Coronary artery (tissue), 2 donors: ENCODE measurements at regions not wholly inside any gene's neighbourhood (a gene's known extent, or its start where the extent isn't known, plus 50 kb on each side); places are given as distances from the start of the nearest gene placed in this dataset.

Experiments
- DNase-seq: peaks from one replicate; pipeline ENCODE4 v3.0.0-alpha.2; 2017; ENCODE audit warnings: low spot score
- H3K27ac ChIP-seq, 2 donors: fragments of 200-600 bp; sonication (generic); one replicate each; pipeline ENCODE4 v1.5.1; 2016 to 2019
- H3K4me3 ChIP-seq: fragments of 200-600 bp; sonication (generic); 2 replicates; pipeline ENCODE4 v1.5.1; 2016; ENCODE audit warnings: mild to moderate bottlenecking, moderate library complexity
- CTCF ChIP-seq: fragments of 200-600 bp; sonication (generic); IDR thresholded peaks from one replicate; pipeline ENCODE4 v1.5.1; 2019; ENCODE audit warnings: antibody characterized with exemption

- peak; percentile 66 for DNase-seq
- no peak overlapping the region for H3K27ac ChIP-seq
Measured at GRCh38 chr2:236317938-236318396, 53.8 kb upstream of the ASB18 start.

GRCh38 chr2:236318401-236318800 is 54.2 kb upstream of the ASB18 start:
- Histone ChIP-seq H3K4me3 (no peak overlapping the region), H3K27ac (no peak overlapping the region)
- no peak for TF ChIP-seq CTCF
- DNase-seq: no peak

More at GRCh38 chr2:236317938-236318396, 53.8 kb upstream of the ASB18 start:
- TF ChIP-seq CTCF: no peak
- no peak overlapping the region for H3K4me3 ChIP-seq

GRCh38 chr2:236319036-236319435 is 54.8 kb upstream of the ASB18 start:
- H3K4me3 ChIP-seq: no peak overlapping the region
- peak; percentile 60 for DNase-seq
- H3K27ac ChIP-seq: no peak overlapping the region
- no peak for TF ChIP-seq CTCF

GRCh38 chr2:236321415-236321814 is 57.2 kb upstream of the ASB18 start:
- TF ChIP-seq CTCF: no peak
- no peak overlapping the region for H3K4me3 ChIP-seq
- no peak overlapping the region for H3K27ac ChIP-seq
- peak; percentile 41 for DNase-seq

GRCh38 chr2:236333417-236334121 is 69.4 kb upstream of the ASB18 start:
- Histone ChIP-seq H3K27ac (peak overlapping the region in 1 of 2 donors; percentile 75), H3K4me3 (no peak overlapping the region)
- DNase-seq: no peak
- no peak for TF ChIP-seq CTCF

- Histone ChIP-seq H3K27ac (peak overlapping the region; percentile 9 to 75), H3K4me3 (no peak overlapping the region)
- no peak for TF ChIP-seq CTCF
- no peak for DNase-seq
Measured at GRCh38 chr2:236334122-236334876, 70.1 kb upstream of the ASB18 start.
